GM21367 (cell line): ENCODE measurements at regions not wholly inside any gene's neighbourhood (a gene's known extent, or its start where the extent isn't known, plus 50 kb on each side); places are given as distances from the start of the nearest gene placed in this dataset.

ENCODE experiments used
- ATAC-seq: cut with Tn5 transposase; IDR thresholded peaks from one replicate; pipeline ENCODE4 v1.9.1; 2021; ENCODE audit not compliant: unreplicated experiment

GRCh38 chr10:36391405-36391804 is 734.0 kb upstream of the ANKRD30A start:
- ATAC-seq = no peak

DNA sequence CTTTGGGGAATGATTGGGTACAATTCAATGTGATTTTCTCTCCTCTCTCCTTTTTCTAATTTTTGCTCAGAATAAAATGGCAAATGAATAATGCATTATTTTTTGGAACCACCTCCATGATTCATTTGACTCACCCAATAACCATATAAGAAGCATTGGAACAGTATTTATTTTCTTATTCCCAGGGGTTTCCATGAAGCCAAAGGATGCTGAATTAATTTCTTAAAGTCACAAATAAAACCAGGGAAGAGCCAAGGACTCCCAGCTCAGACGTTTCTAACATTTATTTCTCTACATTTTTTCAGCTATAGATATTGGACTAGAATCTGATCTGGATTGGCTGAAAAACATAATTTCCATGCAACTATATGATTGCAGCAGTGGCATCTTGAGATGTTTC is 735.2 kb upstream of the ANKRD30A start:
- no peak for ATAC-seq

DNA sequence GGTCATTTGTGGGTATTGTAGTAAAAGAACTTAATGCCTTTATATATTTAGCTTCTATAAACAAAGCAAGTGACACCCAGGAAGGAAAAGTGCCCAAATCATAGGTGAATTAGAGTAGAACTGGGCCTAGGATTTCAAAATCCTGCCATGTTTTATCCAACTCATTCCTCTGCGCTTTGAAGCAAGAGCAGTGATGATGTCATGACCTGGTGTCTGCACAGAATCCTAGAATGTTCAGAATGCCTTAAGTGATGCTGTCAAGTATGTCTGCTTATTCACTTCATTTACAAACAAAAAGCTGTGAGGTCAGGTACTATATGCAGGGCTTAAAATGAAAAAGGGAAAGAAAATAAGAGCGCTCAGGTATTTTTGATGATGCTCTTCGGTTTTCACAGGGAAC is 737.2 kb upstream of the ANKRD30A start:
- ATAC-seq = no peak

- ATAC-seq = no peak
Measured at GRCh38 chr10:36385693-36386092, 739.7 kb upstream of the ANKRD30A start.

GRCh38 chr10:36383349-36383748 is 741.3 kb upstream of the FZD8 start:
- no peak for ATAC-seq

DNA sequence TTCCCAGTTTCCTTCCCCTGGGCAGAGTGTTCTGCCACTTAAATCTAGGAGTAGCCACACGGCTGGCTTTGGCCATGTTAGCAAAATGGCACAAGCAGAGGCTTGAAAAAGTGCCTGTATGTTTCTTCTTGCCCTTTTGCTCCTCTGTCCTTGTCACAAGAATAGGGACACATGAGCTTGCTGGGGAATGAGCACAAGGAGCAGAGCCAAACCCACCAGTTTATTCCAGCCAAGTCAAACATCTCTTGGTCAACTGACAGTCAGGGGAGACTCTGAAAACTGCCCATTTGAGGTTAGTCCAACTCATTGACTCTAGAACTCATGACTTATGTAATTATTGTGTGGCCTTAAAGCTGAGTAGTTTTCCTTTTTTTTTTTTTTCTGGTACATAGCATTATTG is 739.7 kb upstream of the FZD8 start:
- no peak for ATAC-seq

DNA sequence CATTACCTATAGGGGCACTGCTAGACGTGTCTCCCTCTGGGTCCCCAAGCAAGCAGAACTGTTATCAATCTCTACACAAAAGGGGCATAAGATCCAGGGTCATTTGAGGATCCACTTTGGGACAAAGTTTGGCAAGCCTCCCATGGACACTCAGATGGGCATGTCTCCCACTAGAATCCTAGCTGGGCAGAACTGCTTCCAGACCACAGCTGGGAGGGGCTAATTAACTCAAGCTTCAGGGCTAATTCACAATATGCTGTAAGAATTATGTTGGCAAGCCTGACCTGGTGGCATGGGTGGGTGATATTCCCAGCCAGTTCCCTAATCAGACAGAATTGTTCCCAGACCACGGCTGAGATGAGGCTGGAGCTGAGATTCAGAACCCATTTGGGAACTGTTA is 738.4 kb upstream of the FZD8 start:
- no peak for ATAC-seq

- ATAC-seq = no peak
Measured at GRCh38 chr10:36375107-36375506, 733.0 kb upstream of the FZD8 start.

DNA sequence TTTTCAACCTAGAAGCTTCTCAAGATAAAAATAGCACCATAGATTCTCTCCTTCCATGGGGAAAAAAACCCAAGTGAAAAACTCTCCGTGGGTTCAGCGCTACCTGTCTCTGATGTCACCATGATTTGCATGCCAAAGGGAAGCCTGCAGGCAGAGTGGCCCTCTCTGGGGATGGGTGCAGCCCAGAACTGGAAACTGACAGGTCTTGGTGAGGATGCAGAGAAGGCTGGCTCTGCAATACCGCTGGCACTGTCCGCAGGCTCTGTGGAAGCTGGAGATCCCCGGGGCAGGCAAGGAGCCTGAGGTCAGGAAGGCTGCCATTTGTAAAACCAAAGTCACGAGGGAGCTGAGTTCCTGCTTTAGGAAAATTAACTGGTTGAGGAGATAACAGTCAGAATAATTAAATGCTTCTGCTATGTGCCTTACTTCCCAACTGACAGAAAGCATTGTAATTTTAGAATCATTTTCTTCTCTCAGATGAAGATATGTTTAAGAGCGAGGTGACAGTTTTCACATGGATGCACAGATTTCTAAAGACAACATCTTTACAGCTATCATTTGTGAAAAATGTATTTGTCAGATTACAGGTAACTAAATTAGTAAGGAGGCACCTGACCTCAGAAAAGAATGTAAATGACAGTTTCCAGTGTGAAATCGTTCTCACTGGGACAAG is 731.5 kb upstream of the FZD8 start:
- no peak for ATAC-seq

DNA sequence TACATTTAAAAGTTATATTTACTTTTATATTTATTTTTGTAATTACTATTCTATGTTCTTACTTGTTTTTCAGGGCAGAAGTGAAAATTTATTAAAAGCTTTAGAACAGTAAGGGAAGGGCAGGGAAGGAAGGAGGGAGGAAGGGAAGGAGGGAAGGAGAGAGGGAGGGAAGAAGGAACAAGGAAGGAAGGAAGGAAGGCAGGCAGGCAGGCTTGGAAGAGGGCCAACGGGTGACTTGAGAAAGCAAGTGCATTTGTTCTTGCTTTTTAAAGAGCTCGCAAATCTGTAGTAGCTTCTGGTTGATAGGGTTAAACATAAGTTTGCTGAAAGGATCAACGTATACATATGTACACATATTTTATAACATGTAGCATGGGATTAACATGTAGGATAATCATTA is 725.3 kb upstream of the FZD8 start:
- ATAC-seq = no peak

DNA sequence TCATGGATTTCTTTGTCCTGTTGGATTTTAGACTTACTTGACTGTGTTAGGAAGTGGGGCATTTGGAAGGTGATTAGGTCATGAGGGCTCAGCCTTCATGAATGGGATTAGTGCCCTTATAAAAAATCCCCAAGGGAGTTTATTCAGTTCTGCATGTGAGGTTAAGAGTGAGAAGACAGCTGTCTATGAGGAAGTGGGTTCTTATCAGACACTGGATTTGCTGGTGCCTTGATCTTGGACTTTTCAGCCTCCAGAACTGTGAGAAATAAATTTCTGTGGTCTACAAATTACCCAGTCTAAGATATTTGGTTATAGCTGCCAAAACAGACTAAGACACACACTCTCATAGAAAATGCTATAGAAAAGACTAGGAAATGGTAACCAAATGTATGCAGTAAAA is 724.7 kb upstream of the FZD8 start:
- ATAC-seq = no peak

- no peak for ATAC-seq
Measured at GRCh38 chr10:36366065-36366464, 724.0 kb upstream of the FZD8 start.

DNA sequence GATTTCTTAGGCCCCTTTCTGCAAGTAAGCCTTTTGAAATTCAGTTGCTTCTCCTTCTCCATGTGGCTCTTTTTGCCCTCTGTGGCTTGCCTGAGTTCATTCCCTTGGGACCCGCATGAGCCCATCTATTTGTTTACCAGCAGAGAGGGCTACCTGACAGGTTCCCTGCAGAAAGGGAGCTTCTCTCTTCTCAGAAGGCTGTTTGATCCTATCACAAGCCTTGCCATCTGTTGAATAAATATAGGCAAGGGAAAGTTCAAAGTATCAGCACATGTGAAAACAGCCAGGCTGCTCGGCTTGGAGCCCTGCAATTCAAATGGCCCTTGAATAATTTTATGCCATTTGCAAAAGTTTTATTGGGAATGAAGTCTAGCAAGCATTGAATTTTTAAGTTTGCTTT is 720.2 kb upstream of the FZD8 start:
- ATAC-seq = no peak

- ATAC-seq = no peak
Measured at GRCh38 chr10:36358736-36359135, 716.6 kb upstream of the FZD8 start.

- ATAC-seq = no peak
Measured at GRCh38 chr10:36354633-36355032, 712.5 kb upstream of the FZD8 start.

GRCh38 chr10:36351159-36351558 is 709.1 kb upstream of the FZD8 start:
- no peak for ATAC-seq

DNA sequence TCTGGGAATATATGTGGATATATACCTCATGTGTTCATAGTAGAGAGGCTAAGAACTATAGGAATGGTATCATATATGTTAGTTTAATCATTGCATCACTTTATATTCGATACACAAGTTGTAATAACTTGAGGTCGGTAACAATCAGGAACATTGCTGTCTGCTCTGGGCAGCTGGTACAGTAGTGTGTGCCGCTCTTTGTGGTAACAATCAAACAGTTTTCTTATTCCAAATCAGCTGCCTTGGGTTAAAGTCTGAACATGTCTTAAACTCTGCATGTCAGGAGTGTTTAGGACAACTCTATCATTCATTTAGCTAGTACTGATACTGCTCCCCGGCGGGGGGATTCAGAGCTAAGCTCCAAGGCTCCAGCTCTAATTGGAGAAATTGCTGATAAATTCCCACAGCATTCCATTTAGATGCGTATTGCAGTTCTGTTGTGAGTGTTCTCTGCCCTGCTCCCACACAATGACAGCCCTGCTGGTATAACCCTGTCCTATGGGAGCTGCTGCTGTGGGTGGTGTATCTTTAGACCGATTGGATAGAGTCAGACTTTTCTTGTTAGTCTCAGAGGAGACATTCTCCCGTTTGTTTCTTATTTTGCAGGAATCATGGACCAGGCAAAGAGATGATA is 707.5 kb upstream of the FZD8 start:
- ATAC-seq = no peak

GRCh38 chr10:36345807-36346206 is 703.7 kb upstream of the FZD8 start:
- ATAC-seq = no peak

DNA sequence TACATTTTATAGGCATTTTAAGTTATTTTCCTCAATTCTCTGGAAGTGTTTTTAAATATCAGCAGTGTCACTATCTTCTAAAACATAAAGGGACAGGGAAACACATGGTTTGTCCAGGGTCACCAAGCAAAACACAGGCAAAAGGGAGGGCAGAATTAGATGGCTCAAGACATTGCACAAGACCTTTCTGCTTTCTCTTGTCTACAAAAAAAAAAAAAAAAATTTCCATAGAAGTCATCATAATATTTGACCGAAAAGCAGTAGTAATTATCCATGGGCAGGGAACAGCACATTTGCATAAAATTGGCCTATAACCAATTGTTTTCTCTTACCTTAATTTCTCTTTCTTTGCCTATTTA is 703.1 kb upstream of the FZD8 start:
- no peak for ATAC-seq

DNA sequence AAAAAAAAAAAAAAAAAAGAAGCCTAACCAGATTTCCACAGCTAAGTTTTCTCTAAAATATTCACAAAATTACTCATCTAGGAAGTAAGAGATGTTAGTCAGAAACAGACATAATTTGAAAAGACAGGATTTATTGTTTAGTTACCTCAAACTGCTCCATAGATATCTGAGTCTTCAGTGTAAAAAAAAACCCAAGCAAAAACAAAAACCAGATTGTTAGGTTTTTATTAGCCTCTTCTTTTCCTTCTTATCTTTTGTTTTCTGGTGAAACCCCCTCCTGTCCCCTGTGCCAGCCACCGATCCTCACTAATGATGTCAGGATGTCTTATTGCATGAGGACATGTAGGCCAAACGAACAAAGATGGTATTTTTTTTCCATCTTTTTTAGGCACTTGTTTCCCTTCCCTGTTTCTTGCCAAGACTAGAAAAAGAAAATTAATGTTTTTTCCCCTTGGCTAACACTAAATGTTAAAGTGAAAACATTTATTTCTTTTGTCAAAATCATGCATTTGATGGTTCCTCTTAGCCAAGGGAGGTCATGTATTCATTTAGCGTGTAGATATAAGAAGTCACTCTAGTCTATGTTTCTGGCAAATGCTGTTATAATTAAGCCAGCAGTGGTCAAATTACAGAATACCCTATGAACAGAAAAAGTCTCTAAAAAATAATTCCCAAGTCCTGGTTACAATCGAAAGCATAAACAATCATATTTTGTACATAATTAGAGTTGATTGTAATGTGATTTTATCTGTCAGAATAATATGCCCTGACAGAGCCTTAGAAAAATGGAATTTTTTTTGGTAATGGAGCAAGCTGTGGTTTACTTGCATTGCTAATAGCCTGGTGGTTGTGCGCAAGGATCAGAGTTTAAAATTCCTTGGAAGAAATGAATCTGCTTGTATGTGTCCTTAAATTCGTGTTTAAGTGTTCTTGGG is 702.4 kb upstream of the FZD8 start:
- ATAC-seq = no peak

- ATAC-seq = no peak
Measured at GRCh38 chr10:36342781-36343180, 700.7 kb upstream of the FZD8 start.

GRCh38 chr10:36341471-36341870 is 699.4 kb upstream of the FZD8 start:
- no peak for ATAC-seq
